HepG2 (cell line): ENCODE measurements at regions not wholly inside any gene's neighbourhood (a gene's known extent, or its start where the extent isn't known, plus 50 kb on each side); places are given as distances from the start of the nearest gene placed in this dataset.

Experiments used
- ATAC-seq: fragments of 200-7000 bp; cut with Tn5 transposase; 3 replicates; pipeline ENCODE4 v1.9.1; 2020; ENCODE audit warnings: mild to moderate bottlenecking, moderate library complexity
- BruUV-seq: library from RNA; stranded (reverse); fragments of 400-500 nt; replicated peaks from 2 replicates; lab custom pipeline; 2021; lab: Mats Ljungman, UMichigan
- CTCF ChIA-PET: fragments of 300-600 bp; formaldehyde crosslinking; extraction: SDS; loops from one replicate; lab custom pipeline; 2021; ENCODE audit warnings: low total read pairs, inconsistent platforms, low intra/inter-chr PET ratio; lab: Yijun Ruan, JAX
- POLR2A ChIA-PET: fragments of 350-600 bp; sonication (Branson Sonifier 250); formaldehyde crosslinking; loops from one replicate; lab custom pipeline; 2020; ENCODE audit warnings: antibody characterized with exemption, inconsistent platforms; lab: Yijun Ruan, JAX
- DNase-seq: peaks from one replicate; pipeline ENCODE4 v3.0.0-alpha.2; 2015; ENCODE audit warnings: low spot score
- FAIRE-seq: peaks from 3 replicates; lab custom pipeline; 2011; peaks lifted over from hg19 to GRCh38; lab: Jason Lieb, UNC
- H2AFZ ChIP-seq: one replicate; pipeline ENCODE4 v1.6.1; 2011; ENCODE audit warnings: low read length, inconsistent platforms
- H3K27ac ChIP-seq: fragments of 300-600 bp; 3 replicates; pipeline ENCODE4 v1.8.0; 2011; ENCODE audit warnings: mixed run types, mild to moderate bottlenecking, mixed read lengths, low read length, inconsistent platforms; ENCODE audit not compliant: insufficient read depth; ENCODE audit errors: extremely low read length
- H3K27me3 ChIP-seq, 2 experiments: fragments of 200-600 bp in 1 of 2; 2 replicates in 1 of 2; 3 replicates in 1 of 2; pipeline versions ENCODE4 v1.6.0 to v1.8.0; 2011; ENCODE audit warnings: low read length in 2 of 2, mild to moderate bottlenecking in 2 of 2, moderate library complexity in 2 of 2, inconsistent platforms in 1 of 2; ENCODE audit not compliant: insufficient read depth in 2 of 2, control insufficient read depth in 1 of 2
- H3K36me3 ChIP-seq, 2 experiments: fragments of 200-600 bp in 1 of 2; replicated peaks in 1 of 2; 2 replicates in 1 of 2; 3 replicates in 1 of 2; pipeline versions ENCODE4 v1.5.1 to v1.8.0; 2011; ENCODE audit warnings: low read length in 2 of 2, inconsistent platforms in 1 of 2; ENCODE audit not compliant: insufficient read depth in 2 of 2, control insufficient read depth in 1 of 2
- H3K4me1 ChIP-seq: 2 replicates; pipeline ENCODE4 v1.5.1; 2012; ENCODE audit warnings: low read length, inconsistent platforms; ENCODE audit not compliant: insufficient read depth
- H3K4me2 ChIP-seq: 2 replicates; pipeline ENCODE4 v1.6.0; 2011; ENCODE audit warnings: low read depth, low read length, inconsistent platforms
- H3K4me3 ChIP-seq, 3 experiments: fragments of 200-600 bp in 1 of 3; sonication (generic), shearing (Covaris generic) in 1 of 3; replicated peaks in 1 of 3; 2 replicates each; pipeline ENCODE4 v1.5.1; 2011 to 2016; ENCODE audit warnings: low read length in 3 of 3, inconsistent platforms in 2 of 3, low read depth in 2 of 3, mild to moderate bottlenecking in 2 of 3, control low read depth in 1 of 3, mixed read lengths in 1 of 3; ENCODE audit not compliant: insufficient read depth in 1 of 3
- H3K79me2 ChIP-seq: one replicate; pipeline ENCODE4 v1.6.1; 2011; ENCODE audit warnings: low read length, inconsistent platforms; ENCODE audit not compliant: insufficient read depth
- H3K9ac ChIP-seq: 2 replicates; pipeline ENCODE4 v1.6.0; 2011; ENCODE audit warnings: mild to moderate bottlenecking, low read depth, low read length, inconsistent platforms; ENCODE audit not compliant: insufficient read depth
- H3K9me3 ChIP-seq: 2 replicates; pipeline ENCODE4 v1.5.1; 2012; ENCODE audit warnings: mild to moderate bottlenecking, low read length
- H4K20me1 ChIP-seq: 2 replicates; pipeline ENCODE4 v1.6.0; 2011; ENCODE audit warnings: inconsistent platforms, mild to moderate bottlenecking, low read length, moderate library complexity; ENCODE audit not compliant: insufficient read depth
- CHD2 ChIP-seq: IDR thresholded peaks from 2 replicates; pipeline ENCODE4 v1.6.1; 2011; ENCODE audit warnings: low read depth, low read length, improper control_type of control experiment
- FOXP1 ChIP-seq, 2 experiments: fragments of 450-650 bp in 1 of 2; IDR thresholded peaks; 2 replicates each; pipeline ENCODE4 v1.6.1; 2017 to 2018; ENCODE audit warnings: antibody characterized with exemption in 1 of 2
- MTA1 ChIP-seq: sonication (generic); formaldehyde crosslinking; IDR thresholded peaks from 2 replicates; pipeline ENCODE4 v1.4.0; 2020; ENCODE audit warnings: missing genetic modification reagents, mild to moderate bottlenecking, borderline replicate concordance
- NCOA2 ChIP-seq: sonication (generic); formaldehyde crosslinking; IDR thresholded peaks from 2 replicates; pipeline ENCODE4 v1.8.0; 2022; ENCODE audit warnings: inconsistent platforms
- SNRNP70 ChIP-seq: fragments of 200-400 bp; formaldehyde crosslinking; IDR thresholded peaks from 2 replicates; pipeline ENCODE4 v1.6.1; 2017; ENCODE audit warnings: mild to moderate bottlenecking, low read depth, low read length, moderate library complexity
- TCF7 ChIP-seq: sonication (generic); IDR thresholded peaks from 2 replicates; pipeline ENCODE4 v1.6.1; 2016; ENCODE audit warnings: antibody characterized with exemption, low read depth
- XBP1 ChIP-seq: sonication (generic); formaldehyde crosslinking; IDR thresholded peaks from 2 replicates; pipeline ENCODE4 v1.5.0; 2020; ENCODE audit warnings: missing genetic modification reagents
- YEATS4 ChIP-seq: sonication (generic); formaldehyde crosslinking; IDR thresholded peaks from 2 replicates; pipeline ENCODE4 v1.4.0; 2020; ENCODE audit warnings: missing genetic modification reagents, borderline replicate concordance
- ZNF619 ChIP-seq: sonication (generic); formaldehyde crosslinking; IDR thresholded peaks from 2 replicates; pipeline ENCODE4 v1.4.0; 2020; ENCODE audit warnings: mild to moderate bottlenecking, missing genetic modification reagents
- ZNF709 ChIP-seq: sonication (generic); formaldehyde crosslinking; IDR thresholded peaks from 2 replicates; pipeline ENCODE4 v1.5.0; 2020; ENCODE audit warnings: mild to moderate bottlenecking, missing genetic modification reagents
- ZNF75D ChIP-seq: sonication (generic); formaldehyde crosslinking; IDR thresholded peaks from 2 replicates; pipeline ENCODE4 v1.8.1; 2023; ENCODE audit warnings: missing genetic modification reagents, mild to moderate bottlenecking, borderline replicate concordance
- WGBS: methylation state at CpG from one replicate; pipeline ENCODE4 v1.1.6; 2017; ENCODE audit warnings: low lambda C conversion rate; 5-methylcytosine and 5-hydroxymethylcytosine counted together
- in situ Hi-C: cut with HindIII; loops from 2 replicates; pipeline ENCODE4 v1.10.0; 2017; ENCODE audit warnings: low pct_unique_long_range_greater_than_20kb; ENCODE audit not compliant: extremely low pct_ligation_motif_present
- intact Hi-C: fragments of 100-400 bp; cut with micrococcal nuclease; formaldehyde crosslinking; loops from one replicate; pipeline ENCODE4 v1.10.0; 2022; ENCODE audit not compliant: unreplicated experiment
- TF ChIP-seq, protein P1 (sequence below): IDR thresholded peaks from 2 replicates; pipeline ENCODE4 v1.6.1; 2016
- TF ChIP-seq, protein P2 (sequence below): sonication (generic); formaldehyde crosslinking; conservative IDR thresholded peaks from 2 replicates; pipeline ENCODE4 v1.4.0; 2020; ENCODE audit warnings: missing genetic modification reagents
- TF ChIP-seq, protein P3 (sequence below): sonication (generic); formaldehyde crosslinking; IDR thresholded peaks from 2 replicates; pipeline ENCODE4 v1.4.0; 2020; ENCODE audit warnings: missing genetic modification reagents, borderline replicate concordance

- H3K4me2 ChIP-seq = no peak overlapping the region
- H2AFZ ChIP-seq = no peak overlapping the region
- BruUV-seq = no TSS peak
- TF ChIP-seq TCF7 (no peak), ZNF75D (no peak), ZNF709 (CRISPR knock-in tag) (no peak)
- POLR2A ChIA-PET = no interaction called here
- FAIRE-seq (no peak), ATAC-seq (no peak), DNase-seq (no peak)
- in situ Hi-C loops = no loop called here
- H3K36me3 ChIP-seq = no peaks in the 10 kb centered on the region
- intact Hi-C loops = no loop called here
- H3K9me3 ChIP-seq = no peaks in the 10 kb centered on the region
- no peaks in the 10 kb centered on the region for H4K20me1 ChIP-seq
- WGBS = 94% methylated on average over 2 of the region's 2 CpGs
- no peaks in the 10 kb centered on the region for H3K27me3 ChIP-seq
- H3K27ac ChIP-seq = no peak overlapping the region
- peaks cover 13% of the 10 kb centered on the region; the same call in 1 of the 2 replicates for H3K4me1 ChIP-seq
- peaks cover 13% of the 10 kb centered on the region for H3K79me2 ChIP-seq
- H3K4me3 ChIP-seq = no peak overlapping the region
- H3K9ac ChIP-seq = no peak overlapping the region
- CTCF ChIA-PET = no interaction called here
Observed at GRCh38 chr14:71371711-71372396, 464.6 kb downstream of the PCNX1 start.

GRCh38 chr14:71372411-71372838 is 465.2 kb downstream of the PCNX1 start:
- DNase-seq (peak; percentile 16), ATAC-seq (no peak), FAIRE-seq (no peak)
- Histone ChIP-seq H3K79me2 (peaks cover 13% of the 10 kb centered on the region), H4K20me1 (no peaks in the 10 kb centered on the region), H3K4me2 (no peak overlapping the region), H3K4me3 (no peak overlapping the region), H3K27me3 (no peaks in the 10 kb centered on the region), H3K27ac (no peak overlapping the region), H3K36me3 (no peaks in the 10 kb centered on the region), H2AFZ (no peak overlapping the region), H3K9ac (no peak overlapping the region), H3K4me1 (peaks cover 13% of the 10 kb centered on the region; the same call in 1 of the 2 replicates), H3K9me3 (no peaks in the 10 kb centered on the region)
- ChIA-PET POLR2A (no interaction called here), CTCF (no interaction called here)
- in situ Hi-C loops = no loop called here
- no TSS peak for BruUV-seq
- intact Hi-C loops = no loop called here
- 74% methylated on average over 4 of the region's 4 CpGs for WGBS
- TF ChIP-seq, protein P1, sequence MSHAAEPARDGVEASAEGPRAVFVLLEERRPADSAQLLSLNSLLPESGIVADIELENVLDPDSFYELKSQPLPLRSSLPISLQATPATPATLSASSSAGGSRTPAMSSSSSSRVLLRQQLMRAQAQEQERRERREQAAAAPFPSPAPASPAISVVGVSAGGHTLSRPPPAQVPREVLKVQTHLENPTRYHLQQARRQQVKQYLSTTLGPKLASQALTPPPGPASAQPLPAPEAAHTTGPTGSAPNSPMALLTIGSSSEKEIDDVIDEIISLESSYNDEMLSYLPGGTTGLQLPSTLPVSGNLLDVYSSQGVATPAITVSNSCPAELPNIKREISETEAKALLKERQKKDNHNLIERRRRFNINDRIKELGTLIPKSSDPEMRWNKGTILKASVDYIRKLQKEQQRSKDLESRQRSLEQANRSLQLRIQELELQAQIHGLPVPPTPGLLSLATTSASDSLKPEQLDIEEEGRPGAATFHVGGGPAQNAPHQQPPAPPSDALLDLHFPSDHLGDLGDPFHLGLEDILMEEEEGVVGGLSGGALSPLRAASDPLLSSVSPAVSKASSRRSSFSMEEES (CRISPR knock-in tag) = no peak
- TF ChIP-seq SNRNP70 (no peak), MTA1 (CRISPR knock-in tag) (no peak), NCOA2 (CRISPR knock-in tag) (no peak), YEATS4 (CRISPR knock-in tag) (no peak), ZNF619 (CRISPR knock-in tag) (no peak), XBP1 (CRISPR knock-in tag) (no peak), FOXP1 (IDR thresholded peaks at IDR 0.05) (no peak), FOXP1 (CRISPR knock-in tag; IDR thresholded peaks at IDR 0.05) (no peak), CHD2 (no peak)
- TF ChIP-seq, protein P2, sequence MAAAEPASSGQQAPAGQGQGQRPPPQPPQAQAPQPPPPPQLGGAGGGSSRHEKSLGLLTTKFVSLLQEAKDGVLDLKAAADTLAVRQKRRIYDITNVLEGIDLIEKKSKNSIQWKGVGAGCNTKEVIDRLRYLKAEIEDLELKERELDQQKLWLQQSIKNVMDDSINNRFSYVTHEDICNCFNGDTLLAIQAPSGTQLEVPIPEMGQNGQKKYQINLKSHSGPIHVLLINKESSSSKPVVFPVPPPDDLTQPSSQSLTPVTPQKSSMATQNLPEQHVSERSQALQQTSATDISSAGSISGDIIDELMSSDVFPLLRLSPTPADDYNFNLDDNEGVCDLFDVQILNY (CRISPR knock-in tag) = no peak
- TF ChIP-seq, protein P3, sequence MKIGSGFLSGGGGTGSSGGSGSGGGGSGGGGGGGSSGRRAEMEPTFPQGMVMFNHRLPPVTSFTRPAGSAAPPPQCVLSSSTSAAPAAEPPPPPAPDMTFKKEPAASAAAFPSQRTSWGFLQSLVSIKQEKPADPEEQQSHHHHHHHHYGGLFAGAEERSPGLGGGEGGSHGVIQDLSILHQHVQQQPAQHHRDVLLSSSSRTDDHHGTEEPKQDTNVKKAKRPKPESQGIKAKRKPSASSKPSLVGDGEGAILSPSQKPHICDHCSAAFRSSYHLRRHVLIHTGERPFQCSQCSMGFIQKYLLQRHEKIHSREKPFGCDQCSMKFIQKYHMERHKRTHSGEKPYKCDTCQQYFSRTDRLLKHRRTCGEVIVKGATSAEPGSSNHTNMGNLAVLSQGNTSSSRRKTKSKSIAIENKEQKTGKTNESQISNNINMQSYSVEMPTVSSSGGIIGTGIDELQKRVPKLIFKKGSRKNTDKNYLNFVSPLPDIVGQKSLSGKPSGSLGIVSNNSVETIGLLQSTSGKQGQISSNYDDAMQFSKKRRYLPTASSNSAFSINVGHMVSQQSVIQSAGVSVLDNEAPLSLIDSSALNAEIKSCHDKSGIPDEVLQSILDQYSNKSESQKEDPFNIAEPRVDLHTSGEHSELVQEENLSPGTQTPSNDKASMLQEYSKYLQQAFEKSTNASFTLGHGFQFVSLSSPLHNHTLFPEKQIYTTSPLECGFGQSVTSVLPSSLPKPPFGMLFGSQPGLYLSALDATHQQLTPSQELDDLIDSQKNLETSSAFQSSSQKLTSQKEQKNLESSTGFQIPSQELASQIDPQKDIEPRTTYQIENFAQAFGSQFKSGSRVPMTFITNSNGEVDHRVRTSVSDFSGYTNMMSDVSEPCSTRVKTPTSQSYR (CRISPR knock-in tag) = no peak
